HepG2 (cell line): ENCODE measurements at regions not wholly inside any gene's neighbourhood (a gene's known extent, or its start where the extent isn't known, plus 50 kb on each side); places are given as distances from the start of the nearest gene placed in this dataset.
A peak's percentile ranks its signal among the peaks of the same experiment; 100 is the strongest.

Source experiments
- BCL6 ChIP-seq: IDR thresholded peaks from 2 replicates; pipeline ENCODE4 v1.6.1; 2016; ENCODE audit warnings: missing genetic modification reagents, missing compliant biosample characterization
- CBX5 ChIP-seq: sonication (generic); formaldehyde crosslinking; IDR thresholded peaks from 2 replicates; pipeline ENCODE4 v1.4.0; 2020; ENCODE audit warnings: missing genetic modification reagents, borderline replicate concordance
- CHD2 ChIP-seq: IDR thresholded peaks from 2 replicates; pipeline ENCODE4 v1.6.1; 2011; ENCODE audit warnings: low read depth, low read length, improper control_type of control experiment
- ETV6 ChIP-seq: sonication (generic); formaldehyde crosslinking; conservative IDR thresholded peaks from 2 replicates; pipeline ENCODE4 v1.4.0; 2020; ENCODE audit warnings: missing genetic modification reagents
- FLYWCH1 ChIP-seq: sonication (generic); formaldehyde crosslinking; IDR thresholded peaks from 2 replicates; pipeline ENCODE4 v1.8.1; 2023; ENCODE audit warnings: mild to moderate bottlenecking, missing genetic modification reagents
- GABPA ChIP-seq, 2 experiments: IDR thresholded peaks; 2 replicates each; pipeline ENCODE4 v1.6.1; 2011 to 2016; ENCODE audit warnings: low read depth in 2 of 2, low read length in 1 of 2, missing biosample characterization in 1 of 2, missing genetic modification characterization in 1 of 2
- GATAD1 ChIP-seq: IDR thresholded peaks from 2 replicates; pipeline ENCODE4 v1.6.1; 2016; ENCODE audit warnings: missing genetic modification reagents, missing compliant biosample characterization
- HNRNPUL1 ChIP-seq: fragments of 200-400 bp; formaldehyde crosslinking; IDR thresholded peaks from 2 replicates; pipeline ENCODE4 v1.6.1; 2017; ENCODE audit warnings: low read depth, mild to moderate bottlenecking, low read length, moderate library complexity
- MAFK ChIP-seq, 2 experiments: IDR thresholded peaks in 1 of 2; conservative IDR thresholded peaks in 1 of 2; 2 replicates each; pipeline ENCODE4 v1.6.1; 2011; ENCODE audit warnings: improper control_type of control experiment in 2 of 2, low read length in 2 of 2
- MXD1 ChIP-seq: sonication (generic); formaldehyde crosslinking; IDR thresholded peaks from 2 replicates; pipeline ENCODE4 v1.4.0; 2020; ENCODE audit warnings: mild to moderate bottlenecking, missing genetic modification reagents
- MZF1 ChIP-seq: sonication (generic); formaldehyde crosslinking; IDR thresholded peaks from 2 replicates; pipeline ENCODE4 v1.8.1; 2023; ENCODE audit warnings: mild to moderate bottlenecking, missing genetic modification reagents, borderline replicate concordance
- SAP130 ChIP-seq: IDR thresholded peaks from 2 replicates; pipeline ENCODE4 v1.6.1; 2016; ENCODE audit warnings: low read depth
- SATB2 ChIP-seq: sonication (generic); formaldehyde crosslinking; IDR thresholded peaks from 2 replicates; pipeline ENCODE4 v1.5.0; 2020; ENCODE audit warnings: missing genetic modification reagents
- SETDB1 ChIP-seq: sonication (generic); formaldehyde crosslinking; IDR thresholded peaks from 2 replicates; pipeline ENCODE4 v1.5.1; 2020; ENCODE audit warnings: missing genetic modification reagents, mild to moderate bottlenecking, borderline replicate concordance
- SMAD3 ChIP-seq: sonication (generic); formaldehyde crosslinking; IDR thresholded peaks from 2 replicates; pipeline ENCODE4 v1.4.0; 2020; ENCODE audit warnings: missing genetic modification reagents
- ZBTB34 ChIP-seq: sonication (generic); formaldehyde crosslinking; IDR thresholded peaks from 2 replicates; pipeline ENCODE4 v1.8.0; 2022; ENCODE audit warnings: mild to moderate bottlenecking, missing genetic modification reagents
- ZEB1 ChIP-seq: IDR thresholded peaks from 2 replicates; pipeline ENCODE4 v1.6.1; 2012; ENCODE audit warnings: mild to moderate bottlenecking, low read depth, inconsistent platforms; ENCODE audit not compliant: insufficient replicate concordance
- ZNF24 ChIP-seq: fragments of 450-650 bp; IDR thresholded peaks from 2 replicates; pipeline ENCODE4 v1.6.1; 2017; ENCODE audit warnings: antibody characterized with exemption, mild to moderate bottlenecking
- ZNF329 ChIP-seq: sonication (generic); formaldehyde crosslinking; IDR thresholded peaks from 2 replicates; pipeline ENCODE4 v1.9.0; 2021; ENCODE audit warnings: low read depth, mild to moderate bottlenecking, missing genetic modification reagents
- ZNF543 ChIP-seq: sonication (generic); formaldehyde crosslinking; IDR thresholded peaks from 2 replicates; pipeline ENCODE4 v1.4.0; 2020; ENCODE audit warnings: mild to moderate bottlenecking, missing genetic modification reagents
- ZNF609 ChIP-seq: sonication (generic); formaldehyde crosslinking; IDR thresholded peaks from 2 replicates; pipeline ENCODE4 v1.4.0; 2020; ENCODE audit warnings: mild to moderate bottlenecking, missing genetic modification reagents, borderline replicate concordance
- ZNF792 ChIP-seq: IDR thresholded peaks from 2 replicates; pipeline ENCODE4 v1.6.1; 2016
- TF ChIP-seq, protein P1 (sequence below): sonication (generic); formaldehyde crosslinking; IDR thresholded peaks from 2 replicates; pipeline ENCODE4 v1.5.0; 2020; ENCODE audit warnings: missing genetic modification reagents, mild to moderate bottlenecking, borderline replicate concordance

DNA sequence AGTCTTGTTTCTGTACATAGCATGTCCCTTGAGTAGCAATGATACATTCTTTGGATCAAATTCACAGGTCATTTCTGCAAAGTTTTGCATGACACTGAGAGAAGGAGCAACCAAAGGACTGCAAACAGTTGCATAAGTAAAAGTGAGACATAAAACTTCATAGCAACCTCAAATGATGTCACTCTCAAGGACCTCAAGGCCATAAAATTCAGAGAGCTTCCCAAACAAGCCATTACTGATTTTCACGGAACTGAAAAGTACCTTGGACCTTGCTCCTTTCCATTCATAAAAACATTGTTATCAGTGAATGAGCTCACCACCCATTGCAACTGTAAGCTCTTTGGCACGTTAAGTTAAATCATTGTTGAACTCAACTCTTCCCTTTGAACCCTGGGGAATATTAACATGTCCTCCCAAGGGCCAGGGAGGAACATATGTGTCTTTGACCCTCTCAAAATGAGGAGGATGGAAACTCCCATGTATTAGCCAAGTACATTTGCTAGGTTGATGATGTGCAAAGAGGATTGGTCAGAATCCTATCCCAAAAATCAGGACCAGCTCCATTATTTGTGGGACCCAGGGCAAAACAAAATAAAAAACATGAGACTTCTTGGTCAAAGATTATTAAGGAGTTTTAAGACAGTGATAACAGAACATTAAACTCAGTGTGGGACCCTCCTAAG is 275.0 kb upstream of the DYNLRB2 start (continued):
- TF ChIP-seq ZBTB34 (no peak), ZNF329 (CRISPR knock-in tag) (no peak), ZEB1 (no peak), CHD2 (no peak), ZNF543 (CRISPR knock-in tag) (peak; percentile 77; the same call in 1 of the 2 replicates), SMAD3 (peak; percentile 98), ZNF24 (peak; percentile 43; the same call in 1 of the 2 replicates), SETDB1 (CRISPR knock-in tag) (no peak), SATB2 (no peak; the same call in 1 of the 2 replicates), MXD1 (no peak), HNRNPUL1 (no peak), ETV6 (CRISPR knock-in tag) (no peak), ZNF609 (CRISPR knock-in tag) (peak; percentile 84; the same call in 1 of the 2 replicates), SAP130 (CRISPR knock-in tag) (peak; percentile 80), FLYWCH1 (CRISPR knock-in tag) (no peak), CBX5 (CRISPR knock-in tag) (peak; percentile 50; the same call in 1 of the 2 replicates), GATAD1 (CRISPR knock-in tag) (peak; percentile 67; the same call in 1 of the 2 replicates), GABPA (IDR thresholded peaks at IDR 0.05; ENCODE audit: low read depth, low read length) (no peak), GABPA (CRISPR knock-in tag; IDR thresholded peaks at IDR 0.05; ENCODE audit: low read depth) (peak; percentile 63), ZNF792 (CRISPR knock-in tag) (peak; percentile 71; the same call in 1 of the 2 replicates), MAFK (conservative IDR thresholded peaks at IDR 0.05 in 1 of 2, IDR thresholded peaks at IDR 0.05 in 1 of 2; ENCODE audit: low read length in 2 of 2) (no peak), MZF1 (CRISPR knock-in tag) (peak; percentile 13; the same call in 1 of the 2 replicates), BCL6 (CRISPR knock-in tag) (peak; percentile 94)
- TF ChIP-seq, protein P1, sequence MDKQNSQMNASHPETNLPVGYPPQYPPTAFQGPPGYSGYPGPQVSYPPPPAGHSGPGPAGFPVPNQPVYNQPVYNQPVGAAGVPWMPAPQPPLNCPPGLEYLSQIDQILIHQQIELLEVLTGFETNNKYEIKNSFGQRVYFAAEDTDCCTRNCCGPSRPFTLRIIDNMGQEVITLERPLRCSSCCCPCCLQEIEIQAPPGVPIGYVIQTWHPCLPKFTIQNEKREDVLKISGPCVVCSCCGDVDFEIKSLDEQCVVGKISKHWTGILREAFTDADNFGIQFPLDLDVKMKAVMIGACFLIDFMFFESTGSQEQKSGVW (CRISPR knock-in tag): no peak
